Fibroblast of skin of left biceps (primary cell): ENCODE measurements at regions not wholly inside any gene's neighbourhood (a gene's known extent, or its start where the extent isn't known, plus 50 kb on each side); places are given as distances from the start of the nearest gene placed in this dataset.

Experiments
- DNase-seq, 2 experiments: peaks; one replicate each; pipeline ENCODE4 v3.0.0-alpha.2; 2013; ENCODE audit warnings: low read depth in 2 of 2

DNA sequence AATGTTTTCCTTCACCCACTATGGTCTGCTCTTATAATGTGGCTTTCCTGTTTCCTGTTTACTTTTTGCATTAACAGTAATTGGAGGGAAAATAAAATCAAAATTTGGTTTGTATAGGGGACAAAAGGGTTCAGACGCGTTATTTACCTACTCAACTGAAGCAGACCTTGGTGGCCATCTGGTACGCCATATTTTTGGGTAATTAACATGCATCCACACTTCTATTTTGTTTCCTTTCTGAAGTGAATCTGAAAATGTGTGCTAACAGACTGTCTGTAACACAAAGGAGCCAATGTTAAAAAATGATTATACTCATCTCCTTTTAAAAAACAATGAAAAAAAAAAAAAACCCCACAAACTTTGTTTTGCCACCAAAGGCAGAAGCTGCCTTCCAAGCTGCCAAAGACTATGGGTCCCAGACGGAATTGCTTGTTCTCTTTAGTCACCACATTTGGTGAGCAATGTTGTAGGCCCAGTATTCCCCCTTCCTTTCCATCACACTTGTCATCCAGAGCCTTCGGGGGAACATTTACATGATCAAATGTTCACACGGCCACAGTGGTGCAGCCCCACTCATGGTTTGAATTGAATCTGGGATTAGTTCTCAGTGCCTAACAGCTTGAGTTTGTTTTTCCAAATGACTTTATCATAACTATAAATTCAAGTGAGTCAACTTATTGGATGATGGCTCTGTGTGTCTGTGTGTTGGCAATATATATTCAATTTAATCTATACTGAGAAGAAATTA is 323.7 kb upstream of the CD180 start:
- DNase-seq = no peak

DNA sequence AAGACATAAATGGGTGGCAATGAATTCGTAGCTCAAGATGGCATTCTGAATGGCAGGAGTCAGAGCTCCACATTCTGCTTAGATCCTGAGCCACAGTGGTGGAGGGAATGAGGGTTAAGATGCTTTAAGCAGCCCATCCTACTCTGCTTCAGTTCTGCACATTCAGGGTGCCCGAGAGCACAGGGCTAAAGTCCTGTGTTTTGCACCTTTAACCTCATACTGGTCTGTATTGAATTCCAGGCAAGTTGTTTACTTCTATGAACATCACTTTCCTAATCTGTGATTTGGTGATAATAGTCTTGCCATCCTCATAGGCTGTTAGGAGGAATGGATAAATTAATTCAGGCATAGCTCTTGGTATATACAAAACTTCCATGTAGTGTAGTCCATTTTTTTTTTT is 321.6 kb upstream of the CD180 start:
- no peak for DNase-seq

DNA sequence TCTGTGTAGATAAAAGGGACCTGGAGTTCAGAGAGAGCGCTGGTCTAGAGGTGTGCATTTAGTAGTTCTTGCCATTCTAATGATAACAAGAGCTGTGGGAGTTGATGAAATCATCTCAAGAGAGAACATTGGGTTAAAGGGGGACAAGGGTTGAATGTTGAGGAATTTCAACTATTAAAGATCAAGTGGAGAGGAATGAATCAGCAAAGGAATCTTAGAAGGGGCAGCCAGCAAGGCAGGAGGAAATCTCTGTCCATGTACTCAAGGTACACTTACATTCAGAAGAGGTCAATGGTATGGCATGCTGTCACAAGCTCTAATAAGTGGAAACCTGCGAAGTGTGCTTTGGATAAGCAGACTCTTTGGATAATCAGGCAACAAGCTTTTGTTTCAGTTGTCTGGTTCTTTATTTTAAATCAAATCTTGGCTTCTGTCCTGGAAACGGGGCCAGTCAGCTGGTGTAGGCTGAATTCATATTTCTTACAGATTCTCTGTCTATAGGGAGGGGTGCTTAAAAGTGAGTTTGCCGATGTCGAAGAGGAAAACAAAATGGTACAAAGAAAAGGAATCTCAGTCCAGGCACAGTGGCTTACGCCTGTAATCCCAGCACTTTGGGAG is 320.5 kb upstream of the CD180 start:
- DNase-seq = peak; percentile 17 to 19

DNA sequence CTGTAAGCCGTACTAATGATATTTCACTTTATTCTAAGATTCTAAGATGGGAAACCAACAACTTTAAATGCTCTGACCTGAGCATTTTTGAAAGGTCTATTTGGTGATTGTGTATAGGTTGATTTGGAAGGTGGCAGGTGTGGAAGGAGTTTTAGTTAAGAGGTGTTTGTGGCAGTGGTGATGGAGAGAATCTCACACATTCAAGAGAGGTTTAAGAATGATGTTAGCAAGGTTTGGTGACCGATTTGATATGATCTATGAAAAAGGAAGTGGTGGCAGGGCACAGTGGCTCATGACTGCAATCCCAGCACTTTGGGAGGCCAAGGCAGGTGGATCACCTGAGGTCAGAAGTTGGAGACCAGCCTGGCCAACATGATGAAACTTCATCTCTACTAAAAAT is 319.2 kb upstream of the CD180 start:
- DNase-seq = no peak

DNA sequence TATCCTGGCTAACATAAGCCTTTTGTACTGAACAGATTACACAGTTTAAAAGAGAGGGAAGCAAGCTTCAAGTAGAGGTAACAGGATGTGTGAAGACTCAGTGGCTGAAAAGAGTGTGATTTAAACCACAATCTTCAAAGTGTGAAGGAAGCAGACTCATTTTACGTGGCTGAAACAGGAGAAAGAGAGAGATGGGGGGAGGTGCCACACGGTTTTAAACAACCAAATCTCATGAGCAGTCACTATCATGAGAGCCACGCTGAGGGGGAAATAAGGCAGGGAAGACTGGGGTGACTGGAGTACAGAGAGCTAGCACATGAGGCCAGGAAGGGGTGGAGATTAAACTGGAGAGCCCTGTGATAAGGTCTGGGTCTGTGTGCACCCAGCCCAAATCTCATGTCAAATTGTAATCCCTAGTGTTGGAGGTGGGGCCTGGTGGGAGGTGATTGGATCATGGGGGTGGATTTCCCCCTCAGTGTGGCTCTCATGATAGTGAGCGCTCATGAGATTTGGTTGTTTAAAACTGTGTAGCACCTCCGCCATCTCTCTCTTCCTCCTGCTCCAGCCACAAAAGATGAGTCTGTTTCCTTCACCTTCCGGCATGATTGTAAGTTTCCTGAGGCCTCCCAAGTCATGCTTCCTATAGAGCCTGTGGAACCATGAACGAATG is 318.6 kb upstream of the CD180 start:
- DNase-seq = no peak

DNA sequence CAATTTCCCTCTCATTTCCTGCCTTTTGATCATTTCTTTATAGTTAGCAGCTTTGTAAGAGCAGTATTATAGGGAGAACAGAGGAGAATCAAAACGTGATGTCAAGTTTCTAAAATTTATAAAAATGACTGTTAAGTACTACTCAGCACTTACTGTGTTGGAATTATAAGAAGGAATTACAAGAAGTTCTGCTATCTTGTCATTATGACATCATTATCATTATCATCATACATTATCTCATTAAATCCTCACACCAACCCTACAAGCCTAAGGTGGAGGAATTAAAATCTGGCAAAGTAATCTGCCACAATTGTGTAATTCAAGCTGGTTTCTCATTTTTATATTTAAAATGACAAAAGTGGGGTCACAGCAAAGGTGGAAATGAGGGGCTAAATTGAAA is 316.2 kb upstream of the CD180 start:
- no peak for DNase-seq

DNA sequence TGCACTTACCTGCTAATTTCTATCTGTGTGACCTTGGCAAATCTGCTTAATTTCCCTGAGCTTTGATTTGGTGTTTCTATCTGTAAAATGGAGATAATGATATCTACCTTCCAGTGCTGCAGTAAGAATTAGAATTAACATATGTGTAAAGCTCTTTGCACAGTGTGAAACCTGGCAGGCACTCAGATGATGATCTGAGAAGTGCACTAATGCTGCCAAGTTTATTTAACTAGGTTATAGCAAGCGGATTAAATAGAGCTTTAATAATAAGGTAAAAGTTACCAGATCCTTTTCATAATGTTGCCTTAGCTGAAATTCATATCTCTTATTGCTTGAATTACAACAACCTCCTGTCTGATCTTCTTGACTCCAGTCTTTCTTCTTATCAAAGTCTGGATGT is 315.3 kb upstream of the CD180 start:
- DNase-seq = no peak

DNA sequence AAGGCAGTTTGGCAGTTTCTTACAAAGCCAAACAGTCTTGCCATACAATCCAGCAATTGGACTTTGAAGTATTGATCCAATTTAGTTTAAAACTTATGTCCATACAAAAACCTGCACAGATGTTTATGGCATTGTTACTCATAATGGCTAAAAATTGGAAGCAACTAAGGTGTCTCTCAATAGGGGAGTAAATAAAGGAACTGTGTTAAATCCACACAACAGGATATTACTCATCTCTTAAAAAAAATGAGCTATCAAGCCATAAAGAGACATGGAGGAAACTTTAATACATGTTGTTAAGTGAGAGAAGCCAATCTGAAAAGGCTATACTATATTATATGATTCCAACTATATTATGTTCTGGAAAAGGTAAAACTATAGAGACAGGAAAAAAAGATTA is 313.6 kb upstream of the CD180 start:
- DNase-seq = no peak

DNA sequence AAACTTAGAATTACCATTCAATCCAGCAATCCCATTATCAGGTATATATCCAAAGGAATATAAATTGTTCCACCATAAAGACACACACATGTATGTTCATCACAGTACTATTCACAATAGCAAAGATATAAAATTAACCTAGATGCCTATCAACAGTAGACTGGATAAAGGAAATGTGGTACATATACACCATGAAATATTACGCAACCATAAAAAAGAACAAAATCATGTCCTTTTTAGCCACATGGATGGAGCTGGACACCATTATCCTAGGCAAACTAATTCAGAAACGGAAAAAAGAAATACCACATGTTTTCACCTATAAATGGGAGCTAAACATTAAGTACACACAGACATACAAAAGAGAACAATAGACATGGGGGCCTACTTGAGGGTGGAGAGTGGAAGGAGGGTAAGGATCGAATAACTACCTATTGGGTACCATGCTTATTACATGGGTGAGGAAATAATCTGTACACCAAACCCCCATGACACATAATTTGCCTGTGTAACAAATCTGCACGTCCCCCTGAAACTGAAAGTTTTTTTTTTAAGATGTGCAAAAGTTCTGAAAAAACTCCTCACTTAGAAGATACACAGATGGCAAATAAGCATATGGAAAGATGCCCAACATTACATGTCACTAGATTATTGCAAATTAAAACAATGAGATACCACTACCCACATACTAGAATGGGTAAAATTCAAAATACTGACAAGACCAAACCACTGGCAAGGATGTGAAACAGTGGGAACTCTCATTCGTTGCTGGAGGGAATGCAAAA is 313.0 kb upstream of the CD180 start:
- no peak for DNase-seq

DNA sequence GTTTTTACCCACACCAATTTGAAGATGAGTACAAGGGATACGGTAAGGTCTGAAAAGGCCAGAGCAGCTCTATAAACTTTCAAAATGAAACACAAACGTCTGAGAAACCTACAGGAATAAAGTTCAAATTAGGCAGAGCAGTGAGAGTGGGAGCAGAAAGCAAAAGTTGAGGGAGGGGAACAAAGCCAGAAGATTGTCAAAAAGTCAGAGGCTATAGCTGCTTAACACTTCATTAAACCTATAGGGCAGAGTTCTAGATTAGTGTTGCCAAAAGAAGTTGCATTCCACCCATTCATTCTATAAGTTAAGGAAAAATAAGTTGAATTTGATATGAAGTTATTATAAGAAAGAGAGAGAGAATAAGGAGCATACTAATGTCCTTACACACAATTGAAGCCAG is 309.6 kb upstream of the CD180 start:
- no peak for DNase-seq

DNA sequence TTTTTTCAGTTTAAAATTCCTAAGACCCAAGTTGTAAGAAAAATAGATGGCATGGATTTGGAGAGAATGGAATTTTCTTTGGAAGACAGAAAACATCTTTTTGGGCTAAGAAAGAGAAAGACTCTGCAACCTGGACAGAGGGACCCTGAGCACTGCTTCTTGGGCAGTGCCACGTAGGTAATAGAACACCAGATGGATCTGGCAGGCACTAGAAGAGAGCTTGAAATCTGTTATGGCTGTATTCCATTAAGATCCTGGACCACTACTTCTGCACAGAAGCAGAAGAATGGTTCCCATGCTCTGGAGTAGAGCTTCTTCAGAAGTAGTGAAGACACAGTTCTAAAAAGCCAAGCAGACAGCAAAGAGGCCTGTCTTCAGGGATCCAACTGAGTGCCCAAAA is 306.4 kb upstream of the CD180 start:
- DNase-seq = no peak

DNA sequence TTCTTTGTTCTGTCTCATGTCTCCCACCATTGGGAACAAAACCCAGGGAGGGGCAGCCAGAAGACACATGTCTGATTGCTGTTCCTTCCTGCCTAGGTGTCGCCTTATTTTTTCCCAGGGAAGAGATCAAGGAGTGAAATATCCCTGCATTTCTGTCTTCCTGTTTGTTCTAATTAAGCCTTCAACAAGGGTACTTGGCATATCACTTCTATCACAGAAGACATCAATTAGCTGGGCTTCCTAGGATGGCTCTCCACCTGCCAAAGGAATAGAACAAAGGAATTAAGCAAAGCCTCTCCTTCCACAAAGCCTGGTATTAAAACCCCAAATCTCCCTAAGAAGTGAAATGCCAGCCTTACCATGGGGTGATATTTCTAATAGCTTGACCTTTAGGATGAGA is 299.5 kb upstream of the CD180 start:
- DNase-seq = no peak

DNA sequence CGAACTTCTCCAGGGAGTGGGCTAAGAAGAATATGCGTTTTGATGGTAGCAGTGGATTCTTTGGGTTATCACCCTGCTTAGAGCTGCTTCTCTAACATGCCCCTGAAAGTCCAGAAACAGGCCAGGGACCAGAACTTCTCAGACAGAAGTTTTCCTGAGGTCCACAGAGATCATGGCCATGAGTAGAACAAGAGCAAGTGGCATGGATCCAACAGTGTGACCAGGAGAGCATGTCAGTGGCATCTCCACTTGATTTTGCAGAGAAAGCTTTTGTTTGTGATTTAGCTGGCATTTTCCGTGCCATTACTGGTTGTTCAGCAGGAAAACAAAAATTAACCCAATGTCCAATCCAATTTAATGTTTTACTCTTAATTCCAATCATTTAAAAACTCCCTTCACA is 298.5 kb upstream of the CD180 start:
- no peak for DNase-seq

DNA sequence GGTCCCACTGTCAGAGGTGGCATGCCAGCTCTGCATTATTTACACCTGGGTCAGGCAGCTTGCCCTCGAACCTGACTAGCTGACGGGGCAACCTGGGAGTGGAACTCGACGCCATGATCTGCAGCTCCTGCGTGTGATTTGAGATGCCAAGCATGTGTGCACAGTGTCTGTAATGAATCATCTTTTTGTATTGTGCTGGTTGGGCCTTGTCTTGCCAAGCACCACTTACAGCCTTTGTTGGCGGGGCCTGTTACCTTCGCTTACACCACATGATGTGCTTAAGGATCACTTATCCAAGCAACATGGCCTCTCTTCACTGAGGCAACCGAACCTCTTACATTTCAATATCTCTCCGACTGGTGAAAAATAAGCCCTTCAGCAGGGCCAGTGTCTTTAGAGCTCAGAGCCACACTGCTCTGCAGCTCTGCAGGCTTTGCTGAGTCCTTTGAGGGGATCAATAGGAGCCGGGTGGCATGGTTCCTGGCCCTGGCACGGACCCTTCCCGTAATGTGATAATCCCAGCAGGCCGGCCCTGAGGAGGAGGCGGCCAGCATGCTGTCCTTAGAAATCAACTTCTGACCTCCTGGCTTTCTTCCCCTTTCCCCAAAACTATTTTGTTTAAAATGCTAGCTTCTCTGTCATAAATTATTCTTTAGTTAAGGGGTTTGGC is 297.7 kb upstream of the CD180 start:
- DNase-seq = no peak

DNA sequence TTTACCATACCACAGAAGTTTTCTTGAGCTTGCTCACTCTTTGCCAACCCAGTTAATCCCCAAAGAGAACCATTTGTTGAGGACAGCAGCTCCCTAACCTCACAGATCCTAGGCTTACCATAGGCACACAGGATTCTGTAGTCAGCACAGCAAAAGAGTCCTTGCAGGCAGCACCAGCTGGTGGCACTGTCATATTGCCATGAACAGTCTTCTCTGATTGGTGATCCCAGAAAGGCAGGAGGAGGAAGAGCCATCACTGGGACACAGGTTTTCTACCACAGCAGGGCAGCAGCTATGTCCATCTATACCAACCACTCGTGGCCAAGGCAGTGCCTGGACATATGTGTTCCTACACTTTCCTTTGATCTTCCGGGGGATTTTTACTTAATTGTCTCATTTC is 297.1 kb upstream of the CD180 start:
- no peak for DNase-seq

DNA sequence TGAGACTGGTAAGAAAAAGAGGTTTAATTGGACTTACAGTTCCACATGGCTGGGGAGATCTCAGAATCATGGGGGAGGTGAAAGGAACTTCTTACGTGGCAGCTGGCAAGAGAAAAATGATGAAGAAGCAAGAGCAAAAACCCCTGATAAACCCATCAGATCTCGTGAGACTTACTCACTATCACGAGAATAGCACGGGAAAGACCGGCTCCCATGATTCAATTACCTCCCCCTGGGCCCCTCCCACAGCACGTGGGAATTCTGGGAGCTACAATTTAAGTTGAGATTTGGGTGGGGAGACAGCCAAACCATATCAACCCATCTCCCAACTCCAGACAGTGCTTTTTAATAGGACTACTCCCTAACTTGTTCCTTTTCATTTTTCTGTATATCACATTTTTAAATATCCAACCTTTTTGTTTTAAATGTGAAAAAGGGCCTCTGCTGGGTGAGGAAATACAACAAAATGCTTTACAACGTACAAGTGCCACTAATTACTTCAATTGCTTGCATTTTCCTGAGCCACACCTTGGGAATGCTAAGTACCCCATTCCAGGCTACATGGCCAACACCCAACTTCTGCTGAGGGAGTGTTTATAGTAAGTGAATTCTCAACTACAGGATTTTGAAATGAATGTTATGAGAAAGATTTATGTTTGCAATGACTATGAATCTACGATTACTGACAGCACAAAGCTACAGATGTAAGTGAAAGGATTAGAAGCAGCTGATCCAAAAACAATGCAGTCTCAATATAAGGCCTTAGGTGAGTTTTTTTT is 294.1 kb upstream of the CD180 start:
- DNase-seq = no peak

DNA sequence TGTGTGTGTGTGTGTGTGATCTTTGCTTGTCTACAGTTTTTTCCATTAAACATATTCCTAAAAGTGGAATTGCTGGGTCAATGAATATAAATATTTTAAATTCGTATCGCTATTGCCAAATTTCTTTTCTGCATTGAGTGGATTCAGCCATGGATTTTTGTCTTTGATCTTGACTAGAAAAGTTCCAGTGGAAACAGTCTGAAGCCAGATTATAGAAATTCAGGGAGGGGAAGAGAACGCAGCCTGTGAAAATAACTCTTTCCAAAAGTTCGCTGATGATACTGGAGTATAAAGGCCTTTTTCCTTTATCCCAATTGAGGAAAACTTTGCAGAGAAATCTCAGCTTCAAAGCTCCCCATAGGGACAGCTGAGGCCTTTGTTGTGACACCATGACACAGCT is 292.3 kb upstream of the CD180 start:
- no peak for DNase-seq

DNA sequence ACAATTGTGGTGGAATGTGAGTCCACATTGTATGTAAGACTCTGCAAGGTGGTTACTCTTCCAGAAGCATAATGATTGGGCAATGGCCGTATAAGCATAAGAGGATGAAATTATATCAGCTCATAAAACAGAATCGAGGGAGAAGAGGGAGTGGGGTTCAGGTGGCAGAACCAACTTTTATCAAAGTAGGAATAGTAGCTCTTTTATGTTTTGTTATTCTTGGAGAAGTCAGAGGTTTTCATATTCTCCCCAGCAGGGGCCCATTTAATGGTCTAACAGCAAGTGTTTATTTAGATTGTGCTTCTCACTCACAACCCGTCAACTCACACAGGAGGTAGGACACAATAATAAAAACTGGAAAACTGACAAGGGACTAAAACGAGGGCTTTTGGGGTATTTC is 291.3 kb upstream of the CD180 start:
- DNase-seq = no peak

DNA sequence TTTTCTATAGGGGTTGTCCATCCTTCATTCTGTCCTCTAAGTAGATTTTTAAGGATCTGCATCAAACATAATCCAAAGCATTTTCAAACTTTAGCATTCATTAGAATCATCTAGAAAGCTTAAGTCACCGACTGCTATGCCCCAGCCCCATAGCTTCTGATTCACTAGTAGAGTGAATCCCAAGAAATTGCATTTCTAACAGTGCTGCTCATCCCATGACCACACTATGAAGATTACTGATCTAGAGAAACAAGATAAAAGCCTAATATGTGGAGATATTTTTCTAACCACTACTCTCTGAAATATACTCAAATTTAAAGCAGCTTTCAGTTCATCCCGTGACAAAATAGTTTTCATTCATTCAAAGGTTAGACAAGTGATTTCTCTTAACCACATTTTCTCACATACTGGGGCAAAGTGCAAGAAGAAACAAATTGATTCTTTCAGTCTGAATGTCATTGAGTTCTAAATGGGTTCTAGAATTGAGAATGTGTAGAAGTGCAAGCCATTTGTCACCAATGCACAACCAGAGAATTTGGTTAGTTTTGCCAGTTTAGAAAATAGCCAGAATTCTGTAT is 286.9 kb upstream of the CD180 start:
- DNase-seq = no peak

DNA sequence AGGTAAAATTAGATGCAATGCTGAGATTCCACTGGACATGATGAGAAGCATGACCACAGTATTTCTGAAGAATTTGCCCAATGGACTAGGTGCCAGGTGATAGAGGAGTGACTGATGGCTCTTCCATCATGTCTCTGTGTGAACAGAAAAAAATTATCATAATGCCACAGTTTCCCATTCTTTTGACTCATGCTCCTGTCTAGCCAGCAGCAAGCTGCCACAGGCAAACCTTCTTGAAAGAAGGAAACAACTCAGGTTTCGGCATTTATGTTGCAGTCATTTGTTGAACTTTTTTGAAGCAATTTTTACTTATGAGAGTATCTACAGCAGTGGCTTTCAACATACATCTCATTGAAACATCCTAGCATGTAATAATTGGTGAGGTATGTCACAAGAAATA is 284.8 kb upstream of the CD180 start:
- DNase-seq = no peak

DNA sequence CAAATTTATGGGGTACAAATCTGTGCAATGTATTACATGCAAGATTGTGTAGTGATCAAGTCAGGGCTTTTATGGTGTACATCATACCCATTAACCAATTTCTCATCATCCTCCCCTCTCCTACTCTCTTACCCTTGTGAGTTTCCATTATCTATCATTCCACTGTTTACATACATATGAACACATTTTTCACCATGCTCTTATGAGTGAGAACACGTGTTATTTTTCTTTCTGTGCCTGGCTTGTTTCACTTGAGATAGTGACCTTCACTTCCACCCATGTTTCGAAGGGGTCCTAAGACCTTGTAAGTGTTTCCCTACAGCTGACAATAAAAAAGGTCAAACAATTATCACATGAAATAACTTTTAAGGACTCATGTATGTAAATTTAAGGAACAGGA is 281.7 kb upstream of the CD180 start:
- DNase-seq = no peak
